Trophoblast cell (in vitro differentiated cells and primary cell): ENCODE measurements at regions not wholly inside any gene's neighbourhood (a gene's known extent, or its start where the extent isn't known, plus 50 kb on each side); places are given as distances from the start of the nearest gene placed in this dataset.

Experiments used
- DNase-seq, 2 donors: peaks; one replicate each; pipeline ENCODE4 v3.0.0-alpha.2; 2016
- H2AFZ ChIP-seq: 2 replicates; pipeline ENCODE4 v1.6.1; 2013; ENCODE audit warnings: low read length, moderate library complexity, mild to moderate bottlenecking; ENCODE audit not compliant: insufficient read depth, poor library complexity
- H2AK5ac ChIP-seq: 2 replicates; pipeline ENCODE4 v1.6.1; 2013; ENCODE audit warnings: mild to moderate bottlenecking, low read length
- H2BK120ac ChIP-seq: 2 replicates; pipeline ENCODE4 v1.6.1; 2013; ENCODE audit warnings: low read length, mild to moderate bottlenecking, moderate library complexity; ENCODE audit not compliant: insufficient read depth, poor library complexity
- H2BK12ac ChIP-seq: 2 replicates; pipeline ENCODE4 v1.6.1; 2013; ENCODE audit warnings: mild to moderate bottlenecking, low read length, moderate library complexity
- H2BK5ac ChIP-seq: 2 replicates; pipeline ENCODE4 v1.6.1; 2013; ENCODE audit warnings: low read length, low read depth, moderate library complexity, mild to moderate bottlenecking; ENCODE audit not compliant: poor library complexity
- H3K14ac ChIP-seq: 2 replicates; pipeline ENCODE4 v1.6.1; 2013; ENCODE audit warnings: mild to moderate bottlenecking, low read length
- H3K18ac ChIP-seq: 2 replicates; pipeline ENCODE4 v1.6.1; 2013; ENCODE audit warnings: mild to moderate bottlenecking, low read length
- H3K23ac ChIP-seq: 2 replicates; pipeline ENCODE4 v1.6.1; 2013; ENCODE audit warnings: low read length
- H3K27ac ChIP-seq: 2 replicates; pipeline ENCODE4 v1.5.1; 2013; ENCODE audit warnings: low read depth, mild to moderate bottlenecking, inconsistent platforms, low read length, moderate library complexity
- H3K27me3 ChIP-seq: 2 replicates; pipeline ENCODE4 v1.6.1; 2013; ENCODE audit warnings: inconsistent platforms, mild to moderate bottlenecking, low read length, moderate library complexity; ENCODE audit not compliant: insufficient read depth
- H3K36me3 ChIP-seq, 2 experiments: 1 replicate in 1 of 2; 2 replicates in 1 of 2; pipeline ENCODE4 v1.6.1; 2013; ENCODE audit warnings: low read length in 2 of 2, mild to moderate bottlenecking in 2 of 2, moderate library complexity in 1 of 2; ENCODE audit not compliant: insufficient read depth in 2 of 2, control insufficient read depth in 1 of 2
- H3K4ac ChIP-seq: 2 replicates; pipeline ENCODE4 v1.6.1; 2013; ENCODE audit warnings: low read depth, mild to moderate bottlenecking, low read length, moderate library complexity
- H3K4me1 ChIP-seq, 2 experiments: 1 replicate in 1 of 2; 2 replicates in 1 of 2; pipeline ENCODE4 v1.6.1; 2013; ENCODE audit warnings: low read length in 2 of 2, mild to moderate bottlenecking in 2 of 2, moderate library complexity in 1 of 2; ENCODE audit not compliant: insufficient read depth in 2 of 2, control insufficient read depth in 1 of 2
- H3K4me2 ChIP-seq: 2 replicates; pipeline ENCODE4 v1.6.1; 2013; ENCODE audit warnings: inconsistent platforms, mild to moderate bottlenecking, low read length, moderate library complexity
- H3K4me3 ChIP-seq: 2 replicates; pipeline ENCODE4 v1.5.1; 2013; ENCODE audit warnings: mild to moderate bottlenecking, low read depth, low read length, inconsistent platforms
- H3K79me1 ChIP-seq: one replicate; pipeline ENCODE4 v1.6.1; 2013; ENCODE audit warnings: low read length
- H3K79me2 ChIP-seq: 2 replicates; pipeline ENCODE4 v1.6.1; 2013; ENCODE audit warnings: low read length, mild to moderate bottlenecking; ENCODE audit not compliant: control insufficient read depth, insufficient read depth, poor library complexity
- H3K9ac ChIP-seq: 2 replicates; pipeline ENCODE4 v1.6.1; 2013; ENCODE audit warnings: mild to moderate bottlenecking, low read length
- H3K9me3 ChIP-seq: 2 replicates; pipeline ENCODE4 v1.6.1; 2013; ENCODE audit warnings: low read depth, mild to moderate bottlenecking, control low read depth, inconsistent platforms, low read length; ENCODE audit not compliant: insufficient read depth
- H4K12ac ChIP-seq: 2 replicates; pipeline ENCODE4 v1.6.1; 2013; ENCODE audit warnings: low read depth, mild to moderate bottlenecking, low read length, moderate library complexity
- H4K8ac ChIP-seq: 2 replicates; pipeline ENCODE4 v1.6.1; 2013; ENCODE audit warnings: low read depth, mild to moderate bottlenecking, low read length, moderate library complexity
- H4K91ac ChIP-seq: one replicate; pipeline ENCODE4 v1.6.1; 2013; ENCODE audit warnings: low read depth, mild to moderate bottlenecking, low read length, moderate library complexity
- WGBS: extraction: QIAGEN DNeasy Blood & Tissue Kit; methylation state at CpG from one replicate; pipeline ENCODE4 v1.1.7; 2013; ENCODE audit warnings: missing lambda C conversion rate; ENCODE audit not compliant: insufficient read length, insufficient coverage; ENCODE audit errors: extremely low coverage; 5-methylcytosine and 5-hydroxymethylcytosine counted together

DNA sequence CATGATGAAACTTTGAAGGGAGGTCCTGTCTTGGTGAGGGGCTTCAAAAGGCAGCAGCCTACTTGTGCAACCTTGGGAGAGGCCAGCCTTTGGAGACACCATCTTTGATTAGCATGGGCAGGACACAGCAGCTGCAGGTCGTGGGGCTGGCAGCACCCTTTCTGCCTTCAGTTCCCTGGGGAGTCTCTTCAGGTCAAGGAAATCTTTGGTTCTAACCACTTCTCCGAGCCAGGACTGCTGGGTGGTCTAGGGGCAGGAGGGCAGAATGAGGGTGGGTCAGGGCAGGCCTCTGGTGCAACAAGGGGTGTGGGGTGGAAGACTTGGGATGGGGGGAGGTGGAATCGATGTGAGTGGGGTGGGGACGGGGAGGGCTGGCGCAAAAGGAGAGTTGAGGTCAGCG is 269.7 kb downstream of the FOXD2 start:
- Histone ChIP-seq H3K9ac (no peak overlapping the region), H3K14ac (no peak overlapping the region), H3K36me3 (no peaks in the 10 kb centered on the region), H3K4me1 (peaks cover 9 to 15% of the 10 kb centered on the region in 2 experiments), H4K12ac (no peak overlapping the region), H3K79me1 (no peaks in the 10 kb centered on the region), H2AK5ac (no peak overlapping the region), H3K9me3 (peaks cover 2% of the 10 kb centered on the region), H2BK5ac (no peak overlapping the region), H3K27me3 (peaks cover 35% of the 10 kb centered on the region), H2AFZ (no peak overlapping the region), H3K18ac (no peak overlapping the region), H3K79me2 (no peaks in the 10 kb centered on the region), H2BK12ac (no peak overlapping the region), H3K4me3 (no peak overlapping the region), H4K8ac (no peak overlapping the region), H4K91ac (no peak overlapping the region), H3K4me2 (no peak overlapping the region), H3K4ac (no peak overlapping the region), H2BK120ac (no peak overlapping the region), H3K23ac (no peak overlapping the region), H3K27ac (no peak overlapping the region)
- no CpG with 5 or more reads among the region's 6 CpGs for WGBS
- no peak for DNase-seq

DNA sequence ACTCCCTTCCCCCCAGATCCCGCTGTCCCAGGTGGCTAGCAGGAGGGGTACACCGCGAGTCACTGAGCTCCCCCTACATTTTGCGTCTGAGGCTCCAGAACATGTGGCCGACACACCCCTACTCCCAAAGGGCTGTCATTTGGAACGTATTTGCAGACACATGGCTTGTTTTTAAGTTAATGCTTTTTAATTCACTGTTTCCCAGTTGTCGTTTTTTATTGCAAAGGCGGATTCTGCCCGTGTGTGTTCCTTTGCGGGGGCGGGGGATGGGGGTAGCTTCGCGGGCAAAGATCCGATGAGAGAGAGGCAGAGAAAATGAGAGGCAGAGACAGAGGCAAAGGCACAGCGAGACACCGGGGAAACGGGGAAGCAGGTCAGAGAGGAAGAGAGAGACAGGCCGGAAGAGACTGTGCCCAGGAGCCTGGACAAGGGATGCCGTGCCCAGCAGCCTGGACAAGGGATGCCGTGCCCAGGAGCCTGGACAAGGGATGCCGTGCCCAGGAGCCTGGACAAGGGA is 270.2 kb downstream of the FOXD2 start:
- Histone ChIP-seq H2AK5ac (no peak overlapping the region), H3K14ac (no peak overlapping the region), H3K36me3 (no peaks in the 10 kb centered on the region), H3K9ac (no peak overlapping the region), H3K18ac (no peak overlapping the region), H3K9me3 (peaks cover 2% of the 10 kb centered on the region), H3K4ac (no peak overlapping the region), H3K4me2 (no peak overlapping the region), H3K27ac (no peak overlapping the region), H2BK120ac (no peak overlapping the region), H2BK12ac (no peak overlapping the region), H4K8ac (no peak overlapping the region), H4K91ac (no peak overlapping the region), H4K12ac (no peak overlapping the region), H3K27me3 (peaks cover 35% of the 10 kb centered on the region), H3K4me1 (peaks cover 9 to 15% of the 10 kb centered on the region in 2 experiments), H3K79me2 (no peaks in the 10 kb centered on the region), H3K23ac (no peak overlapping the region), H2AFZ (no peak overlapping the region), H3K79me1 (no peaks in the 10 kb centered on the region), H3K4me3 (no peak overlapping the region), H2BK5ac (no peak overlapping the region)
- WGBS = no CpG with 5 or more reads among the region's 21 CpGs
- no peak for DNase-seq

DNA sequence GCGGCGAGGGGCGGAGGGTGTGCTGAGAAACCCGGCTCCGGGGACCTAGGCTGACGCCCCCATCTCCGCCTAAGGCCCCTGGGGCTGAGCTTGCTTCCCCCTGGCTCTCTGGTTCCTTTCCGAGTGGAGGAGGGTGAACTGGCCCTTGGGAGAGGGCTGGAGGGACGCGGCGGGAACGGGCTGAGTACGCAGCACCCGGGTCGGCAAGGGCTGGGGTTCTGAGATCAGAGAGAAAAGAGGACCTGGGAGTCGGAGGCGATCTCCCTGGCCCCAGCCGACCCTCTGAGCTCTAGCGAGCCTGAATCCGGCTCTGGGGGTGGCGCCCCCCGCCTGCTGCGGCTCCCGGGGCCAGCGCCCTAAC is 270.8 kb downstream of the FOXD2 start:
- no peak overlapping the region for H4K91ac ChIP-seq
- DNase-seq = no peak
- peaks cover 9 to 15% of the 10 kb centered on the region in 2 experiments for H3K4me1 ChIP-seq
- peaks cover 2% of the 10 kb centered on the region for H3K9me3 ChIP-seq
- H4K12ac ChIP-seq = no peak overlapping the region
- H3K18ac ChIP-seq = no peak overlapping the region
- no peak overlapping the region for H4K8ac ChIP-seq
- no peaks in the 10 kb centered on the region for H3K79me2 ChIP-seq
- H3K4ac ChIP-seq = no peak overlapping the region
- H2BK120ac ChIP-seq = no peak overlapping the region
- H3K23ac ChIP-seq = no peak overlapping the region
- no peaks in the 10 kb centered on the region for H3K79me1 ChIP-seq
- no peak overlapping the region for H2AFZ ChIP-seq
- H3K4me2 ChIP-seq = peak overlapping the region; percentile 61
- H3K27me3 ChIP-seq = peaks cover 38% of the 10 kb centered on the region
- H3K14ac ChIP-seq = no peak overlapping the region
- H2BK12ac ChIP-seq = no peak overlapping the region
- no peaks in the 10 kb centered on the region for H3K36me3 ChIP-seq
- no peak overlapping the region for H2AK5ac ChIP-seq
- H3K9ac ChIP-seq = no peak overlapping the region
- no CpG with 5 or more reads among the region's 25 CpGs for WGBS
- no peak overlapping the region for H2BK5ac ChIP-seq
- H3K4me3 ChIP-seq = no peak overlapping the region
- no peak overlapping the region for H3K27ac ChIP-seq

DNA sequence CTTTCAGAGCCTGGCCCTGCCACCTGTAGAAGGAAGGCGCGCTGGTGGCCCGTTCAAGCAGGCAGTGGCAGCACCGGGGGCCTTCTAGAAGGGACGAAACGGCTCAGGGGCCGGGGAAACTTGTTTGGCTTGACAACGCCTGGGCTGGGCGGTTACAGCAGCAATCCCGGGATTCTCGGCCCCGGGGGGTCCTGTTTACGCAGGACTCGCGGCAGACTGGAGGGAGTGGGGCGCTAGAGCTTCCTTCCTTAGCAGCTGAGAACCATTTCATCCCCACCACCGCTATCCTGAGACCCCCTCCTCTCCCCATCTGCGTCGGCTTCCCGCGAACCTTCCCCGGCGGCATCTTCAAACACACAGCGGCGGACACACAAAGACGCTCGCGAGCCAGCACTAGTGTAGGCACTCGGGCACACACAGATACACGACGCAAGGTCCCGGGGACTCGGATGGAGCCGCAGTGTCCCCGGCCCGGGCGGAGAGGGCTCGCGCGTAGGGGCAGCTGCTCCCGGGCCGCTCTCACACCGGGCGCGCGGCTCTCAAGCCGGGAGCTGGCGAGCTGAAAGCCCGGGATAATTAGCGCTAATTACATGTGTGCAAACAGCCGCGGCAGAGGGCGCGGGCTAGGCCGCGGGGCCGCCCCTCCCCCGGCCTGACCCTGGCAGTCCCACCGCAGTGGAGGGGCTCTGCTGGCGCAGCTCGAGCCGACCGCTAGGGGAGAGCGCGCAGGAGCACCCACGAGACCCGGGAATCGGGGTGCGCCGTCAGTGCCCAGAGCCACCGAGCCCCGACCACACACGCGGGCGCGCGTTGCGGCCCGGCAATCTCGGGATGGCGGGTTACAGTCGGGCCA is 271.4 kb downstream of the FOXD2 start:
- Histone ChIP-seq H3K27me3 (peaks cover 39% of the 10 kb centered on the region), H3K4me2 (peak overlapping the region; percentile 61), H2BK120ac (no peak overlapping the region), H3K79me2 (no peaks in the 10 kb centered on the region), H4K8ac (no peak overlapping the region), H3K14ac (no peak overlapping the region), H3K4me1 (peaks cover 9 to 15% of the 10 kb centered on the region in 2 experiments), H3K4ac (no peak overlapping the region), H2BK5ac (no peak overlapping the region), H3K36me3 (no peaks in the 10 kb centered on the region), H2AK5ac (no peak overlapping the region), H3K27ac (no peak overlapping the region), H3K9ac (no peak overlapping the region), H3K79me1 (no peaks in the 10 kb centered on the region), H3K4me3 (peak overlapping the region; percentile 47), H3K9me3 (peaks cover 2% of the 10 kb centered on the region), H3K18ac (no peak overlapping the region), H3K23ac (no peak overlapping the region), H2BK12ac (no peak overlapping the region), H4K91ac (no peak overlapping the region), H4K12ac (no peak overlapping the region), H2AFZ (peak overlapping the region; percentile 18)
- WGBS = no CpG with 5 or more reads among the region's 82 CpGs
- DNase-seq = peak; percentile 51 to 62
